SU-DHL-6 (cell line): ENCODE measurements at regions not wholly inside any gene's neighbourhood (a gene's known extent, or its start where the extent isn't known, plus 50 kb on each side); places are given as distances from the start of the nearest gene placed in this dataset.

Experiments used
- H2AFZ ChIP-seq: fragments of 200-600 bp; sonication (generic); 2 replicates; pipeline ENCODE4 v1.6.1; 2014; ENCODE audit warnings: low read depth, mild to moderate bottlenecking, moderate library complexity, mixed read lengths, antibody characterized with exemption, low read length; ENCODE audit not compliant: severe bottlenecking
- H3F3A ChIP-seq: fragments of 200-600 bp; shearing (Covaris generic); 2 replicates; pipeline ENCODE4 v1.6.0; 2016; ENCODE audit warnings: antibody characterized with exemption, mild to moderate bottlenecking; ENCODE audit not compliant: insufficient read depth
- H3K27ac ChIP-seq: fragments of 200-600 bp; sonication (generic); 2 replicates; pipeline ENCODE4 v1.5.1; 2016; ENCODE audit warnings: low read depth, mild to moderate bottlenecking, low read length, moderate library complexity, mixed read lengths
- H3K27me3 ChIP-seq: fragments of 200-600 bp; sonication (generic), shearing (Covaris generic); 2 replicates; pipeline ENCODE4 v1.6.0; 2014; ENCODE audit warnings: mild to moderate bottlenecking, low read length
- H3K36me3 ChIP-seq: fragments of 200-600 bp; sonication (generic); 2 replicates; pipeline ENCODE4 v1.6.1; 2014; ENCODE audit warnings: mild to moderate bottlenecking, low read length, mixed read lengths
- H3K4me2 ChIP-seq: fragments of 300-600, 200-600 bp; shearing (Covaris generic), sonication (generic); 2 replicates; pipeline ENCODE4 v1.6.0; 2014; ENCODE audit warnings: low read length, low read depth, mild to moderate bottlenecking; ENCODE audit not compliant: poor library complexity, severe bottlenecking
- H3K4me3 ChIP-seq: fragments of 200-600 bp; sonication (generic); 2 replicates; pipeline ENCODE4 v1.5.1; 2014; ENCODE audit warnings: antibody characterized with exemption, low read length, mild to moderate bottlenecking, mixed read lengths; ENCODE audit not compliant: insufficient read depth, poor library complexity, severe bottlenecking
- H3K79me2 ChIP-seq: fragments of 200-600 bp; sonication (generic); 2 replicates; pipeline ENCODE4 v1.6.1; 2014; ENCODE audit warnings: mild to moderate bottlenecking, low read length, moderate library complexity; ENCODE audit not compliant: insufficient read depth
- H3K9ac ChIP-seq: fragments of 200-600 bp; sonication (generic); 2 replicates; pipeline ENCODE4 v1.7.0; 2014; ENCODE audit warnings: mild to moderate bottlenecking, low read length
- H3K9me2 ChIP-seq: fragments of 200-600 bp; sonication (generic); replicated peaks from 2 replicates; pipeline ENCODE4 v1.6.1; 2014; ENCODE audit warnings: low read length; ENCODE audit not compliant: insufficient read depth
- H3K9me3 ChIP-seq: fragments of 200-600 bp; sonication (generic); 2 replicates; pipeline ENCODE4 v1.6.1; 2014; ENCODE audit warnings: low read length, mixed read lengths; ENCODE audit not compliant: insufficient read depth
- H4K20me1 ChIP-seq: fragments of 200-600 bp; sonication (generic); 2 replicates; pipeline ENCODE4 v1.6.1; 2014; ENCODE audit warnings: low read depth, mild to moderate bottlenecking, antibody characterized with exemption, low read length, moderate library complexity, mixed read lengths
- CTCF ChIP-seq: fragments of 200-600 bp; sonication (generic); IDR thresholded peaks from one replicate; pipeline ENCODE4 v1.5.1; 2017; ENCODE audit warnings: antibody characterized with exemption, mild to moderate bottlenecking, low read length, moderate library complexity; ENCODE audit not compliant: insufficient read depth, poor library complexity, severe bottlenecking
- EZH2phosphoT487 ChIP-seq: fragments of 200-600 bp; sonication (generic), shearing (Covaris generic); conservative IDR thresholded peaks from 2 replicates; pipeline ENCODE4 v1.6.1; 2018; ENCODE audit warnings: mild to moderate bottlenecking, antibody characterized with exemption, low read length, moderate library complexity, mixed read lengths

DNA sequence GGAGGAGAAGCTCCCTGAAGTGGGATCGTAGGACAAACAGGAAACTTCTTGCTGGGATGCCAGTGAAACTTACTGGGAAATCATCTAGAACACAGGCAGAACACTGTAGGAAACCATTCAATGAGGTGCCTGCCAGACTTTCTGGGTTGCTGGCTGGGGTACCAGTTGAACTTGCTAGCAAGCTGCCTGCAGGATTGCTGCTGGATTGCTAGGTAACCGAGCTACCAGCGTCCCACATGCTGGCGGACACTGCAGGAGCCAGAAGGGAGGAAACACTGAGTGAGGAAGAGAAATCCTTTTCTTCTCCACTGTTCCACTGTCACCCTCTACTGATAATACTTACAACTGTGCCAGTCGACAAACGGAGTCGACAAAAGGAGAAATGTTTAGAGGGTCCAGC is 91.3 kb upstream of the SLC35B3 start:
- Histone ChIP-seq H3K79me2 (no peaks in the 10 kb centered on the region), H3F3A (no peaks in the 10 kb centered on the region), H3K4me2 (no peak overlapping the region), H2AFZ (no peak overlapping the region), H4K20me1 (0 out of 2 replicates have a peak, but pooled peaks cover 4% of the 10 kb centered on the region), H3K9me3 (no peaks in the 10 kb centered on the region), H3K27ac (no peak overlapping the region), H3K9ac (no peak overlapping the region), H3K36me3 (no peaks in the 10 kb centered on the region), H3K4me3 (no peak overlapping the region), H3K9me2 (no peaks in the 10 kb centered on the region), H3K27me3 (no peaks in the 10 kb centered on the region)
- TF ChIP-seq CTCF: no peak
- TF ChIP-seq EZH2phosphoT487: no peak

DNA sequence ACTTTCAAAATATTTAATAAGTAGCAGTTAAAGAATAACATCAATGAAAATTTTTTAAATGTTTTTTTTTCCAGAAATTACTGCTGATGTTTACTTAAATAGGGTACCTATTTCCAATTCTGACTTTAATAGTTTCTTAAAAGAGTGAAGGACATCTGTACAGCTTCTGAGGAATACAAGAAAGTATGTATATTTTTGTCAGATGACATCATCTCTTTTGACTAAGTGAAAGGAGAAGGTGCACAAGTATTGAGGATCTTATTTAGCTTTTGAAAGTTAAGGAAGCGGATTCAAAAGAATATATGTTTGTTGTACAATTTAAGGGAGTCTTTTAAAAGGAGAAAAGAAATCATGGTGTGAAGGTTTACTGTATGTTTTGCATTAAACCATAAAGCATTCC is 90.0 kb upstream of the SLC35B3 start:
- H3K9ac ChIP-seq: no peak overlapping the region
- no peak overlapping the region for H3K4me3 ChIP-seq
- H3K9me3 ChIP-seq: no peaks in the 10 kb centered on the region
- no peak overlapping the region for H3K4me2 ChIP-seq
- H3K36me3 ChIP-seq: no peaks in the 10 kb centered on the region
- no peak overlapping the region for H3K27ac ChIP-seq
- H4K20me1 ChIP-seq: 0 out of 2 replicates have a peak, but pooled peaks cover 4% of the 10 kb centered on the region
- no peaks in the 10 kb centered on the region for H3F3A ChIP-seq
- TF ChIP-seq EZH2phosphoT487 (no peak), CTCF (no peak)
- H3K79me2 ChIP-seq: no peaks in the 10 kb centered on the region
- H3K27me3 ChIP-seq: no peaks in the 10 kb centered on the region
- no peaks in the 10 kb centered on the region for H3K9me2 ChIP-seq
- no peak overlapping the region for H2AFZ ChIP-seq

- no peaks in the 10 kb centered on the region for H3K9me2 ChIP-seq
- no peaks in the 10 kb centered on the region for H3F3A ChIP-seq
- no peak for TF ChIP-seq CTCF
- TF ChIP-seq EZH2phosphoT487: no peak
- no peaks in the 10 kb centered on the region; the same call in 1 of the 2 replicates for H4K20me1 ChIP-seq
- no peak overlapping the region for H3K9ac ChIP-seq
- H2AFZ ChIP-seq: no peak overlapping the region
- H3K4me2 ChIP-seq: no peak overlapping the region
- no peaks in the 10 kb centered on the region for H3K36me3 ChIP-seq
- no peaks in the 10 kb centered on the region for H3K9me3 ChIP-seq
- no peak overlapping the region for H3K4me3 ChIP-seq
- H3K27me3 ChIP-seq: no peaks in the 10 kb centered on the region; the same call in 1 of the 2 replicates
- H3K79me2 ChIP-seq: no peaks in the 10 kb centered on the region
- H3K27ac ChIP-seq: no peak overlapping the region
Observed at GRCh38 chr6:8513174-8513573, 77.8 kb upstream of the SLC35B3 start.
